ENCODE measurements at regions not wholly inside any gene's neighbourhood (a gene's known extent, or its start where the extent isn't known, plus 50 kb on each side); places are given as distances from the start of the nearest gene placed in this dataset.
"Not testable (repeated sequence)": the region's sequence is repeated elsewhere in the genome, so short reads cannot be mapped to it uniquely, and the experiment has no call there.

DNA sequence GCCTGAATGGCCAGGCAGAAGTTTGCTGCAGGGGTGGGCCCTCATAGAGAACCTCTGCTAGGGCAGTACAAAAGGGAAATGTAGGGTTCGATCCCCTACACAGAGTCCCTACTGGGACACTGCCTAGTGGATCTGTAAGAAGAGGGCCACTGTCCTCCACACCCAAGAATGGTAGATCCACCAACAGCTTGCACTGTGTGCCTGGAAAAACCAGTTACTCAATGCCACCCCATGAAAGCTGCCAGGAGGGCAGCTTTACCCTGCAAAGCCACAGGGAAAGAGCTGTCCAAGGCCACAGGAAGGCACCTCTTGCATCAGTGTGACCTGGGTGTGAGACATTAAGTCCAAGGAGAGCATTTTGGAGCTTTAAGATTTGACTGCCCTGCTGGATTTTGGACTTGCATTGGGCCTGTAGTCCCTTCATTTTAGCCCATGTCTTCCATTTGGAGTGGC, 781.6 kb downstream of the TRAM1L1 start:
- TF ChIP-seq, protein P1, sequence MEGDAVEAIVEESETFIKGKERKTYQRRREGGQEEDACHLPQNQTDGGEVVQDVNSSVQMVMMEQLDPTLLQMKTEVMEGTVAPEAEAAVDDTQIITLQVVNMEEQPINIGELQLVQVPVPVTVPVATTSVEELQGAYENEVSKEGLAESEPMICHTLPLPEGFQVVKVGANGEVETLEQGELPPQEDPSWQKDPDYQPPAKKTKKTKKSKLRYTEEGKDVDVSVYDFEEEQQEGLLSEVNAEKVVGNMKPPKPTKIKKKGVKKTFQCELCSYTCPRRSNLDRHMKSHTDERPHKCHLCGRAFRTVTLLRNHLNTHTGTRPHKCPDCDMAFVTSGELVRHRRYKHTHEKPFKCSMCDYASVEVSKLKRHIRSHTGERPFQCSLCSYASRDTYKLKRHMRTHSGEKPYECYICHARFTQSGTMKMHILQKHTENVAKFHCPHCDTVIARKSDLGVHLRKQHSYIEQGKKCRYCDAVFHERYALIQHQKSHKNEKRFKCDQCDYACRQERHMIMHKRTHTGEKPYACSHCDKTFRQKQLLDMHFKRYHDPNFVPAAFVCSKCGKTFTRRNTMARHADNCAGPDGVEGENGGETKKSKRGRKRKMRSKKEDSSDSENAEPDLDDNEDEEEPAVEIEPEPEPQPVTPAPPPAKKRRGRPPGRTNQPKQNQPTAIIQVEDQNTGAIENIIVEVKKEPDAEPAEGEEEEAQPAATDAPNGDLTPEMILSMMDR (IDR thresholded peaks at IDR 0.05; ENCODE audit: insufficient read depth, missing control alignments) = no peak
- DNase-seq (ENCODE audit: insufficient read length, low spot score) = no peak
- no peak for FAIRE-seq

DNA sequence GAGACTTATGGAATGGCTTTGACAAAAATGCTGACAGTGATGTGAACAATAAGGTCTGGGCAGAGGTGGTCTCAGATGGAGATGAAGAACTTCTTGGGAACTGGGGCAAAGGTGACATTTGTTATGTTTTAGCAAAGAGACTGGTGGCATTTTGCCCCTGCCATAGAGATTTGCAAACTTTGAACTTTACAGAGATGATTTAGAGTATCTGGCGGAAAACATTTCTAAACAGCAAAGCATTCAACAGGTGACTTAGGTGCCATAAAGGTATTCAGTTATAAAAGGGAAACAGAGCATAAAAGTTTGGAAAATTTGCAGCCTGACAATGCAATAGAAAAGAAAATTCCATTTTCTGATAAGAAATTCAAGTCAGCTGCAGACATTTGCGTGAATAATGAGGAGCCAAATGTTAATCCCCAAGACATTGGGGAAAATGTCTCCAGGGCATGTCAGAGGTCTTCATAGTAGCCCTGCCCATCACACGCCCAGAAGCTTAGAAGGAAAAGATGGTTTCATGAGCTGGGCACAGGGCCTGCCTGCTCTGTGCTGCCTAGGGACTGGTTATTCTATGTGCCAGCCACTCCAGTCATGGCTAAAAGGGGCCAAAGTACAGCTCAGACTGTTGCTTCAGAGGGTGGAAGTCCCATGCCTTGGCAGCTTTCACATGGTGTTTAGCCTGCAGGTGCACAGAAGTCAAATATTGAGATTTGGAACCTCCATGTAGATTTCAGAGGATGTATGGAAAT, 782.2 kb downstream of the TRAM1L1 start:
- FAIRE-seq (no peak), DNase-seq (ENCODE audit: insufficient read length, low spot score) (no peak)
- TF ChIP-seq, protein P1 (IDR thresholded peaks at IDR 0.05; ENCODE audit: insufficient read depth, missing control alignments) = no peak

DNA sequence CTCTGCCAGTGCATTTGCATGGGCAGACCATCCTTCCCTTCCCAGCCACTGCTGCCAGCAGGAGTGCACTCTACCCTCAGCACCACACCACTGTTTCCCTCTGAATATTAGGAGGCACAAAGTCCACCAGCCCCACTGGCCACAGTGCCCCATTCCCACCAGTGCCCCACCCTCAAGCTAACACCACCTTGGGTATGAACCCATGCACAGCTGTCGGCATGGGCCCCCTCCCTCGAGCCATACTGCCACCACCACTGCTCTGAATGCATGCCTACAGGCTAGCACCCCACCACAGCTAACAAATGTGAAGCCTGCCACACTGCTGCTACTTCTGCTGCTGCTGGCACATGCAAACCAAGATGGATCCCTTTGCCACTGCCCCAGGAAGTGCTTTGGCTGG, 810.4 kb downstream of the TRAM1L1 start:
- TF ChIP-seq, protein P1 (IDR thresholded peaks at IDR 0.05; ENCODE audit: insufficient read depth, missing control alignments) = no peak
- FAIRE-seq = no peak
- no peak for DNase-seq (ENCODE audit: insufficient read length, low spot score)

DNA sequence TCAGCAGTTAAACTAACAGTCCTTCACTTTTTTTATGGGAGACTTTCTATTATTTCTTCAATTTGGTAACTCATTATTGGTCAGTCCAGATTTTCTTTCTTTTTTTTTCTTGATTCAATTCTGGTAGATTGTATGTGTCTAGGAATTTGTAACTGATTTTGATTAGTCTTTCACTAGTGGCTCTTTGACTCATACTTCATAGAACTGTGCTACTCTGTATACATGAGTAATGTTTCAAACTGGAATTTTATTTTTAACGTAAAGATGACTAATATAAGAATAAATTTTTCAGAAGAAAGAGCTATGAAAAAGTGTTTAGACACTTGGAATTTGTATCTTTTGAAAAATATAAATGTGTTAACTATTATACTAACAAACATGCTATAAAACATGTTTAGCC, 813.0 kb downstream of the TRAM1L1 start:
- TF ChIP-seq, protein P1 (IDR thresholded peaks at IDR 0.05; ENCODE audit: insufficient read depth, missing control alignments) = no peak
- FAIRE-seq = no peak
- no peak for DNase-seq (ENCODE audit: insufficient read length, low spot score)

DNA sequence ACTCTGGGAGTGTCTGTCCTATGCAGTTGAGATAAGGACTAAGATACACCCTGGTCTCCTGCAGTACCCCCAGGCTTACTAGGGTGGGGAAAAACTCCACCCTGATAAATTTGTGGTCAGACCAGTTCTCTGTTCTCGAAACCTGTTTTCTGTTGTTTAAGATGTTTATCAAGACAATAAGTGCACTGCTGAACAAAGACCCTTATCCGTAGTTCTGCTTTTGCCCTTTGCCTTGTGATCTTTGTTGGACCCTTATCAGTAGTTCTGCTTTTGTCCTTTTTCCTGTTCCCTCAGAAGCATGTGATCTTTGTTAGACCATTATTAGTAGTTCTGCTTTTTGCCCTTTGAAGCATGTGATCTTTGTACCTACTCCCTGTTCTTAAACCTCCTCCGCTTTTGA, 824.4 kb downstream of the TRAM1L1 start:
- not testable (repeated sequence) for DNase-seq (ENCODE audit: insufficient read length, low spot score); FAIRE-seq

DNA sequence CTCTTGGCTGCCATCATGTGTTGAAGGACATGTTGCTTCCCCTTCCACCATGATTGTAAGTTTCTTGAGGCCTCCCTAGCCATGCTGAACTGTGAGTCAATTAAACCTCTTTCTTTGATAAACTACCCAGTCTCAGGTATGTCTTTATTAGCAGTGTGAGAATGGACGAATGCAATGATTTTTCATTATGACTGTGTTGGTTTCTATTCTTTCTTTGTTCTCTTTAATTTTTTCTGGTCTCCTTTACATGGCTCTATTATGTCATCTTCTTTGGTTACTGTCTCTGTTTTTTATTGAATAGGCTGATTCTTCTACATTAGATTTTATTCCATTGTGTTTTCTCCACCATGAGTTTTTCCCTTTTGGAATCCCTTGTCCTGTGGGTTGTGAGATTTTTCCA, 840.6 kb downstream of the TRAM1L1 start:
- DNase-seq (ENCODE audit: insufficient read length, low spot score) = no peak
- FAIRE-seq = no peak
- TF ChIP-seq, protein P1 (IDR thresholded peaks at IDR 0.05; ENCODE audit: insufficient read depth, missing control alignments) = no peak

DNA sequence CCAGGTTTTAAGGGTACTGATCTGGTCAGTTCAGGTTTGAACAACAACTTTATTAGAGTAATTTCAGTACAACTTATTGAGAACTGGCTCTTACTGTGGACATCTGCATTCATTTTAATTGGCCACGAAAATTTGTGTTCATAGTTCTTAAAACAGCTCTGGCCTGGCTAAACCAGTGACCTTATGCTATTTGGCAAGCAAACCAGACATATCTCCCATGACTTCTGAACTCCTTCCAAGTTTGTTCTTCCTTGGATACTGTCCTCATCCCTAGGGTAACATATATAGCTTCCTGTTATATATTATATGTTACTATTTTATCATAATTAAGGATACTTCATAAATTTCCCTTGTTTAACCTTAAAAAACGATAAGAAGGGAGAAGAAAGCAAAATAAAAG, 841.9 kb downstream of the TRAM1L1 start:
- DNase-seq (ENCODE audit: insufficient read length, low spot score) = no peak
- no peak for FAIRE-seq
- TF ChIP-seq, protein P1 (IDR thresholded peaks at IDR 0.05; ENCODE audit: insufficient read depth, missing control alignments) = no peak
